ENCODE measurements at regions not wholly inside any gene's neighbourhood (a gene's known extent, or its start where the extent isn't known, plus 50 kb on each side); places are given as distances from the start of the nearest gene placed in this dataset.

GRCh38 chr9:13716601-13717321 is 437.3 kb upstream of the MPDZ start:
- TF ChIP-seq CTCF (IDR thresholded peaks at IDR 0.05; ENCODE audit: low read length) = no peak
- TF ChIP-seq EZH2phosphoT487 (IDR thresholded peaks at IDR 0.05; ENCODE audit: low read length) = no peak
